NT2/D1 (cell line): ENCODE measurements at regions not wholly inside any gene's neighbourhood (a gene's known extent, or its start where the extent isn't known, plus 50 kb on each side); places are given as distances from the start of the nearest gene placed in this dataset.

Experiments used
- YY1 ChIP-seq: IDR thresholded peaks from 2 replicates; pipeline ENCODE4 v1.6.1; 2011; ENCODE audit not compliant: insufficient read length, insufficient read depth
- ZNF274 ChIP-seq: IDR thresholded peaks from 2 replicates; pipeline ENCODE4 v1.6.1; 2011; ENCODE audit warnings: mild to moderate bottlenecking, low read depth, low read length

- TF ChIP-seq YY1 (no peak), ZNF274 (no peak)
Measured at GRCh38 chr1:220385158-220385557, 112.9 kb upstream of the RAB3GAP2 start.
